IMR-90 (cell line): ENCODE measurements at regions not wholly inside any gene's neighbourhood (a gene's known extent, or its start where the extent isn't known, plus 50 kb on each side); places are given as distances from the start of the nearest gene placed in this dataset.
A peak's percentile ranks its signal among the peaks of the same experiment; 100 is the strongest.

Experiments used
- ATAC-seq: fragments of 200-7000 bp; cut with Tn5 transposase; 2 replicates; pipeline ENCODE4 v1.9.1; 2020; ENCODE audit warnings: low read depth, mild to moderate bottlenecking, moderate library complexity
- BruUV-seq: library from RNA; stranded (reverse); fragments of 400-500 nt; replicated peaks from 2 replicates; lab custom pipeline; 2021; lab: Mats Ljungman, UMichigan
- CTCF ChIA-PET: fragments of 300-600 bp; formaldehyde crosslinking; extraction: SDS; loops from one replicate; lab custom pipeline; 2021; ENCODE audit warnings: antibody characterized with exemption; lab: Yijun Ruan, JAX
- POLR2A ChIA-PET: fragments of 300-600 bp; sonication (Branson Sonifier 250); formaldehyde crosslinking; loops from one replicate; lab custom pipeline; 2022; ENCODE audit warnings: antibody characterized with exemption; ENCODE audit not compliant: unreplicated experiment; lab: Charles Lee
- DNase-seq: peaks from one replicate; pipeline ENCODE4 v3.0.0; 2013
- H2AFZ ChIP-seq: replicated peaks from 2 replicates; pipeline ENCODE3; 2013; ENCODE audit warnings: low read length, mild to moderate bottlenecking; ENCODE audit not compliant: poor library complexity
- H2AK5ac ChIP-seq: 2 replicates; pipeline ENCODE4 v1.6.1; 2013; ENCODE audit warnings: low read depth, low read length, inconsistent platforms
- H2AK9ac ChIP-seq: replicated peaks from 2 replicates; pipeline ENCODE3; 2013; ENCODE audit warnings: mild to moderate bottlenecking, low read depth, low read length, moderate library complexity; ENCODE audit not compliant: poor library complexity
- H2BK120ac ChIP-seq: 2 replicates; pipeline ENCODE4 v1.6.1; 2013; ENCODE audit warnings: low read depth, low read length, inconsistent platforms
- H2BK15ac ChIP-seq: 3 replicates; pipeline ENCODE4 v1.6.1; 2013; ENCODE audit warnings: low read depth, low read length, inconsistent platforms
- H2BK20ac ChIP-seq: 2 replicates; pipeline ENCODE4 v1.6.1; 2013; ENCODE audit warnings: low read depth, mild to moderate bottlenecking, inconsistent platforms, low read length, moderate library complexity
- H2BK5ac ChIP-seq: 2 replicates; pipeline ENCODE4 v1.6.1; 2013; ENCODE audit warnings: mild to moderate bottlenecking, low read depth, low read length, inconsistent platforms; ENCODE audit not compliant: poor library complexity, severe bottlenecking
- H3K14ac ChIP-seq: replicated peaks from 2 replicates; pipeline ENCODE4 v1.6.1; 2013; ENCODE audit warnings: low read depth, low read length, inconsistent platforms
- H3K18ac ChIP-seq: 2 replicates; pipeline ENCODE4 v1.6.1; 2013; ENCODE audit warnings: low read depth, low read length, control low read depth
- H3K23ac ChIP-seq: 2 replicates; pipeline ENCODE4 v1.6.1; 2013; ENCODE audit warnings: low read depth, low read length, inconsistent platforms
- H3K27ac ChIP-seq: 2 replicates; pipeline ENCODE4 v1.5.1; 2013; ENCODE audit warnings: mild to moderate bottlenecking, control low read depth, low read length; ENCODE audit not compliant: insufficient read depth
- H3K27me3 ChIP-seq: 2 replicates; pipeline ENCODE4 v1.6.1; 2013; ENCODE audit warnings: low read length; ENCODE audit not compliant: control insufficient read depth, insufficient read depth
- H3K36me3 ChIP-seq: 2 replicates; pipeline ENCODE4 v1.6.1; 2013; ENCODE audit warnings: low read length, mixed read lengths; ENCODE audit not compliant: control insufficient read depth, insufficient read depth
- H3K4ac ChIP-seq: 2 replicates; pipeline ENCODE4 v1.6.1; 2013; ENCODE audit warnings: low read depth, low read length, inconsistent platforms
- H3K4me1 ChIP-seq: 2 replicates; pipeline ENCODE4 v1.6.1; 2013; ENCODE audit warnings: low read length, mixed read lengths; ENCODE audit not compliant: control insufficient read depth, insufficient read depth
- H3K4me2 ChIP-seq: 2 replicates; pipeline ENCODE4 v1.6.1; 2013; ENCODE audit warnings: low read depth, mild to moderate bottlenecking, control low read depth, low read length, moderate library complexity
- H3K4me3 ChIP-seq: 2 replicates; pipeline ENCODE4 v1.5.1; 2013; ENCODE audit warnings: low read depth, mild to moderate bottlenecking, control low read depth, low read length, moderate library complexity; ENCODE audit not compliant: insufficient read depth
- H3K56ac ChIP-seq: 2 replicates; pipeline ENCODE4 v1.6.1; 2013; ENCODE audit warnings: low read length, inconsistent platforms; ENCODE audit not compliant: insufficient read depth; ENCODE audit errors: extremely low read depth
- H3K79me1 ChIP-seq, 2 experiments: 2 replicates each; pipeline ENCODE4 v1.6.1; 2013; ENCODE audit warnings: low read length in 2 of 2, inconsistent platforms in 1 of 2, low read depth in 1 of 2
- H3K9ac ChIP-seq: 2 replicates; pipeline ENCODE4 v1.6.1; 2013; ENCODE audit warnings: low read depth, low read length, control low read depth
- H3K9me1 ChIP-seq: 2 replicates; pipeline ENCODE4 v1.6.1; 2013; ENCODE audit warnings: low read length, inconsistent platforms; ENCODE audit not compliant: insufficient read depth
- H3K9me3 ChIP-seq: 2 replicates; pipeline ENCODE4 v1.6.1; 2013; ENCODE audit warnings: low read length; ENCODE audit not compliant: control insufficient read depth, insufficient read depth
- H4K20me1 ChIP-seq: 2 replicates; pipeline ENCODE4 v1.6.1; 2013; ENCODE audit warnings: low read length, inconsistent platforms; ENCODE audit not compliant: insufficient read depth
- H4K5ac ChIP-seq: 2 replicates; pipeline ENCODE4 v1.6.1; 2013; ENCODE audit warnings: mild to moderate bottlenecking, low read depth, low read length, control low read depth
- H4K8ac ChIP-seq, 2 experiments: 2 replicates each; pipeline ENCODE4 v1.6.1; 2013; ENCODE audit warnings: low read depth in 2 of 2, low read length in 2 of 2, control low read depth in 1 of 2, inconsistent platforms in 1 of 2
- H4K91ac ChIP-seq: 2 replicates; pipeline ENCODE4 v1.6.1; 2013; ENCODE audit warnings: low read depth, low read length, inconsistent platforms; ENCODE audit not compliant: insufficient read depth
- BHLHE40 ChIP-seq: fragments of 150-350 bp; IDR thresholded peaks from 2 replicates; pipeline ENCODE4 v1.6.1; 2016; ENCODE audit warnings: mild to moderate bottlenecking, low read depth, low read length
- CEBPB ChIP-seq: IDR thresholded peaks from 2 replicates; pipeline ENCODE4 v1.6.1; 2012; ENCODE audit warnings: low read depth, low read length, improper control_type of control experiment
- CTCF ChIP-seq: conservative IDR thresholded peaks from 2 replicates; pipeline ENCODE4 v1.5.1; 2012; ENCODE audit warnings: mild to moderate bottlenecking, low read depth, low read length, improper control_type of control experiment
- MAFK ChIP-seq: IDR thresholded peaks from 2 replicates; pipeline ENCODE4 v1.6.1; 2012; ENCODE audit warnings: low read depth, low read length, improper control_type of control experiment
- MAZ ChIP-seq: IDR thresholded peaks from 2 replicates; pipeline ENCODE4 v1.6.1; 2012; ENCODE audit warnings: low read depth, mild to moderate bottlenecking, low read length, improper control_type of control experiment, moderate library complexity, borderline replicate concordance
- MXI1 ChIP-seq: IDR thresholded peaks from 2 replicates; pipeline ENCODE4 v1.6.1; 2012; ENCODE audit warnings: low read depth, mild to moderate bottlenecking, low read length, moderate library complexity, borderline replicate concordance
- NFE2L2 ChIP-seq: fragments of 150-350 bp; IDR thresholded peaks from 2 replicates; pipeline ENCODE4 v1.6.1; 2016; ENCODE audit warnings: low read depth, mild to moderate bottlenecking, low read length
- POLR2A ChIP-seq: IDR thresholded peaks from 2 replicates; pipeline ENCODE4 v1.6.1; 2012; ENCODE audit warnings: mild to moderate bottlenecking, low read depth, low read length
- RAD21 ChIP-seq: IDR thresholded peaks from 2 replicates; pipeline ENCODE4 v1.6.1; 2012; ENCODE audit warnings: low read length, improper control_type of control experiment
- RFX5 ChIP-seq: IDR thresholded peaks from 2 replicates; pipeline ENCODE4 v1.8.0; 2012; ENCODE audit warnings: low read depth, mild to moderate bottlenecking, low read length, moderate library complexity
- SMC3 ChIP-seq: fragments of 150-350 bp; IDR thresholded peaks from 2 replicates; pipeline ENCODE4 v1.6.1; 2016; ENCODE audit warnings: low read depth, mild to moderate bottlenecking, antibody characterized with exemption, low read length, moderate library complexity
- whole genome bisulfite sequencing, 2 experiments: methylation state at CpG; one replicate each; pipeline versions ENCODE4 v1.1.5 to v1.1.7; 2013; ENCODE audit warnings: missing lambda C conversion rate in 2 of 2; ENCODE audit not compliant: insufficient read length in 1 of 2; ENCODE audit errors: extremely low coverage in 2 of 2; 5-methylcytosine and 5-hydroxymethylcytosine counted together
- dilution Hi-C: fragments of 300-500 bp; cut with HindIII; formaldehyde crosslinking; loops from one replicate; pipeline ENCODE4 v1.14.3; 2018; ENCODE audit warnings: low sequenced_read_pairs; ENCODE audit not compliant: unreplicated experiment
- in situ Hi-C: fragments of 300-500 bp; cut with MboI; formaldehyde crosslinking; loops from 3 replicates; pipeline ENCODE4 v1.14.3; 2019; ENCODE audit warnings: low sequenced_read_pairs, inconsistent platforms, mixed read lengths
- intact Hi-C: fragments of 100-400 bp; cut with micrococcal nuclease; formaldehyde crosslinking; loops from 2 replicates; pipeline ENCODE4 v1.10.0; 2022
- TF ChIP-seq, protein P1 (sequence below): fragments of 150-350 bp; IDR thresholded peaks from 2 replicates; pipeline ENCODE4 v1.6.1; 2016; ENCODE audit warnings: low read depth, mild to moderate bottlenecking, low read length, moderate library complexity, borderline replicate concordance
- TF ChIP-seq, protein P2 (sequence below): fragments of 150-350 bp; IDR thresholded peaks from 2 replicates; pipeline ENCODE4 v1.6.1; 2017; ENCODE audit warnings: mild to moderate bottlenecking, antibody characterized with exemption, low read length, low read depth

DNA sequence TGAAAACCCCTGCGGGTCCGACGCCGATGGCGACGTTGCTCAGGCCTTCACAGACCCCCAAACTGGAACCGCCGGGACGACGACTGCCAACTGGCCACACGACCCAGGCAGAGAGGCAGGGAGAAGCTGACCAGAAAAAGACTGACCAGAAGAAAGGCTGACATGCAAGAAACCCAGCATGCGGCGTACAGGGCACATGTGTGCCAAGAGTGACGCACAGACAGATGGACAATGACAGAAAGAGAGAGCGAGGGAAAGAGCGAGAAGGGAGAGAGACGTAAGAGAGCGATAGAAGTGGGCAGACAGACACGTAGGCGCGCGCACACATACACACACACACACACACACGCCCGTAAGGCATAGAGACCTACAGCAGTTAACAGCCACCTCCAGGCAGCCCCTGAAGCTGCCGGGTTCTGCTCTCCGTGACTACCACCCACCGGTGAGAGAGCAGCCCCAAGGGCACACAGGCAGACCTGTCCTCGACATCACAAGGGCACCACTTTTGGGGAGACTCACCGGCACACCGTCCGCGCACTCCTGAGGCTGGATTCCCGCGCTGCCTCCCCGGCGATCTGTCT, 67.2 kb upstream of the ZNF527 start:
- H2AK5ac ChIP-seq, result no peak overlapping the region
- no peak overlapping the region for H3K9ac ChIP-seq
- no peak overlapping the region for H3K4ac ChIP-seq
- H4K8ac ChIP-seq, result no peak overlapping the region
- no peak overlapping the region for H2BK5ac ChIP-seq
- no peak for TF ChIP-seq RFX5
- TF ChIP-seq POLR2A, result no peak
- TF ChIP-seq, protein P1, sequence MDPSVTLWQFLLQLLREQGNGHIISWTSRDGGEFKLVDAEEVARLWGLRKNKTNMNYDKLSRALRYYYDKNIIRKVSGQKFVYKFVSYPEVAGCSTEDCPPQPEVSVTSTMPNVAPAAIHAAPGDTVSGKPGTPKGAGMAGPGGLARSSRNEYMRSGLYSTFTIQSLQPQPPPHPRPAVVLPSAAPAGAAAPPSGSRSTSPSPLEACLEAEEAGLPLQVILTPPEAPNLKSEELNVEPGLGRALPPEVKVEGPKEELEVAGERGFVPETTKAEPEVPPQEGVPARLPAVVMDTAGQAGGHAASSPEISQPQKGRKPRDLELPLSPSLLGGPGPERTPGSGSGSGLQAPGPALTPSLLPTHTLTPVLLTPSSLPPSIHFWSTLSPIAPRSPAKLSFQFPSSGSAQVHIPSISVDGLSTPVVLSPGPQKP, result no peak
- TF ChIP-seq MAZ, result no peak
- no peak for TF ChIP-seq MXI1
- no peak for TF ChIP-seq CTCF
- TF ChIP-seq, protein P2, sequence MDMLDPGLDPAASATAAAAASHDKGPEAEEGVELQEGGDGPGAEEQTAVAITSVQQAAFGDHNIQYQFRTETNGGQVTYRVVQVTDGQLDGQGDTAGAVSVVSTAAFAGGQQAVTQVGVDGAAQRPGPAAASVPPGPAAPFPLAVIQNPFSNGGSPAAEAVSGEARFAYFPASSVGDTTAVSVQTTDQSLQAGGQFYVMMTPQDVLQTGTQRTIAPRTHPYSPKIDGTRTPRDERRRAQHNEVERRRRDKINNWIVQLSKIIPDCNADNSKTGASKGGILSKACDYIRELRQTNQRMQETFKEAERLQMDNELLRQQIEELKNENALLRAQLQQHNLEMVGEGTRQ, result no peak
- no peak for TF ChIP-seq BHLHE40
- TF ChIP-seq CEBPB, result no peak
- no peak for TF ChIP-seq MAFK
- no peak for TF ChIP-seq SMC3
- no peak for TF ChIP-seq NFE2L2
- no peak for TF ChIP-seq RAD21
- POLR2A ChIA-PET, result no interaction called here
- BruUV-seq, result no TSS peak
- H3K9me3 ChIP-seq, result peaks cover 29% of the 10 kb centered on the region
- no peak overlapping the region for H2BK15ac ChIP-seq
- no peak overlapping the region for H3K23ac ChIP-seq
- no peak overlapping the region for H2AFZ ChIP-seq
- H3K56ac ChIP-seq, result no peak overlapping the region
- H4K5ac ChIP-seq, result no peak overlapping the region
- dilution Hi-C loops (no loop called here), intact Hi-C loops (no loop called here), in situ Hi-C loops (no loop called here)
- ATAC-seq (no peak), DNase-seq (no peak)
- no peak overlapping the region for H2BK20ac ChIP-seq
- no peak overlapping the region for H2AK9ac ChIP-seq
- no peaks in the 10 kb centered on the region for H4K20me1 ChIP-seq
- H3K4me3 ChIP-seq, result peak overlapping the region; percentile 36; the same call in 1 of the 2 replicates
- no peaks in the 10 kb centered on the region for H3K4me1 ChIP-seq
- no peak overlapping the region for H3K14ac ChIP-seq
- no peaks in the 10 kb centered on the region for H3K36me3 ChIP-seq
- H3K9me1 ChIP-seq, result no peaks in the 10 kb centered on the region
- no peak overlapping the region for H3K4me2 ChIP-seq
- H3K27ac ChIP-seq, result no peak overlapping the region
- no peaks in the 10 kb centered on the region for H3K27me3 ChIP-seq
- WGBS, 2 experiments, result 56% methylated on average over 10 of the region's 36 CpGs; no CpG with 5 or more reads in 1 of the 2 experiments
- H3K18ac ChIP-seq, result no peak overlapping the region
- no peak overlapping the region for H4K91ac ChIP-seq
- H3K79me1 ChIP-seq, result no peaks in the 10 kb centered on the region
- no peak overlapping the region for H2BK120ac ChIP-seq
- CTCF ChIA-PET, result no interaction called here
